ENCODE measurements at regions not wholly inside any gene's neighbourhood (a gene's known extent, or its start where the extent isn't known, plus 50 kb on each side); places are given as distances from the start of the nearest gene placed in this dataset.
A peak's percentile ranks its signal among the peaks of the same experiment; 100 is the strongest.
"Not testable (repeated sequence)": the region's sequence is repeated elsewhere in the genome, so short reads cannot be mapped to it uniquely, and the experiment has no call there.

GRCh38 chr10:65275296-65275695 is 1650.5 kb upstream of the LRRTM3 start:
- peak; percentile 49 for DNase-seq (ENCODE audit: low read depth)

- no peak for DNase-seq (ENCODE audit: low read depth)
Measured at GRCh38 chr10:65284495-65285041, 1641.3 kb upstream of the LRRTM3 start.

GRCh38 chr10:65285726-65286125 is 1640.1 kb upstream of the LRRTM3 start:
- DNase-seq (ENCODE audit: low read depth), result not testable (repeated sequence)

- no peak for DNase-seq (ENCODE audit: low read depth)
Measured at GRCh38 chr10:65291286-65291685, 1634.5 kb upstream of the LRRTM3 start.

GRCh38 chr10:65292551-65292950 is 1633.3 kb upstream of the LRRTM3 start:
- DNase-seq (ENCODE audit: low read depth), result no peak

- DNase-seq (ENCODE audit: low read depth), result peak; percentile 56
Measured at GRCh38 chr10:65294329-65294728, 1631.5 kb upstream of the LRRTM3 start.

- DNase-seq (ENCODE audit: low read depth), result no peak
Measured at GRCh38 chr10:65301181-65301580, 1624.7 kb upstream of the LRRTM3 start.

GRCh38 chr10:65306201-65306600 is 1619.6 kb upstream of the LRRTM3 start:
- no peak for DNase-seq (ENCODE audit: low read depth)

- DNase-seq (ENCODE audit: low read depth), result no peak
Measured at GRCh38 chr10:65312876-65313275, 1613.0 kb upstream of the LRRTM3 start.

- DNase-seq (ENCODE audit: low read depth), result peak; percentile 65
Measured at GRCh38 chr10:65313406-65313805, 1612.4 kb upstream of the LRRTM3 start.

GRCh38 chr10:65314253-65314652 is 1611.6 kb upstream of the LRRTM3 start:
- no peak for DNase-seq (ENCODE audit: low read depth)

- DNase-seq (ENCODE audit: low read depth), result no peak
Measured at GRCh38 chr10:65319493-65319892, 1606.3 kb upstream of the LRRTM3 start.

GRCh38 chr10:65320236-65321026 is 1605.4 kb upstream of the LRRTM3 start:
- DNase-seq (ENCODE audit: low read depth), result no peak

GRCh38 chr10:65323802-65324201 is 1602.0 kb upstream of the LRRTM3 start:
- DNase-seq (ENCODE audit: low read depth), result no peak

- no peak for DNase-seq (ENCODE audit: low read depth)
Measured at GRCh38 chr10:65325913-65326312, 1599.9 kb upstream of the LRRTM3 start.

- no peak for DNase-seq (ENCODE audit: low read depth)
Measured at GRCh38 chr10:65328486-65328885, 1597.3 kb upstream of the LRRTM3 start.

GRCh38 chr10:65335311-65335710 is 1590.5 kb upstream of the LRRTM3 start:
- DNase-seq (ENCODE audit: low read depth), result no peak

- no peak for DNase-seq (ENCODE audit: low read depth)
Measured at GRCh38 chr10:65340340-65340739, 1585.5 kb upstream of the LRRTM3 start.

- peak; percentile 53 for DNase-seq (ENCODE audit: low read depth)
Measured at GRCh38 chr10:65341323-65341925, 1584.4 kb upstream of the LRRTM3 start.

- DNase-seq (ENCODE audit: low read depth), result no peak
Measured at GRCh38 chr10:65342245-65342644, 1583.6 kb upstream of the LRRTM3 start.

- DNase-seq (ENCODE audit: low read depth), result no peak
Measured at GRCh38 chr10:65346466-65346865, 1579.4 kb upstream of the LRRTM3 start.

GRCh38 chr10:65348637-65349036 is 1577.2 kb upstream of the LRRTM3 start:
- no peak for DNase-seq (ENCODE audit: low read depth)

- no peak for DNase-seq (ENCODE audit: low read depth)
Measured at GRCh38 chr10:65350611-65351010, 1575.2 kb upstream of the LRRTM3 start.

Measured in HS-5 (cell line).